Liver (tissue), 3 donors: ENCODE measurements at regions not wholly inside any gene's neighbourhood (a gene's known extent, or its start where the extent isn't known, plus 50 kb on each side); places are given as distances from the start of the nearest gene placed in this dataset.

Experiments
- ATF3 ChIP-seq: IDR thresholded peaks from 2 replicates; pipeline ENCODE4 v1.6.1; 2016; ENCODE audit warnings: antibody characterized with exemption
- CTCF ChIP-seq: fragments of 150-350 bp; IDR thresholded peaks from 2 replicates; pipeline ENCODE4 v1.5.1; 2017; ENCODE audit warnings: improper control_type of control experiment, low read depth, low read length; ENCODE audit not compliant: missing input control
- EGR1 ChIP-seq, 2 donors: IDR thresholded peaks; 2 replicates each; pipeline ENCODE4 v1.6.1; 2016 to 2018; ENCODE audit warnings: antibody characterized with exemption in 2 of 2, low read depth in 2 of 2
- HNF4A ChIP-seq, 2 donors: conservative IDR thresholded peaks; 2 replicates each; pipeline ENCODE4 v1.6.1; 2016; ENCODE audit warnings: antibody characterized with exemption in 2 of 2, mild to moderate bottlenecking in 2 of 2
- HNF4G ChIP-seq: IDR thresholded peaks from 2 replicates; pipeline ENCODE4 v1.6.1; 2016; ENCODE audit warnings: antibody characterized with exemption
- JUND ChIP-seq, 2 donors: IDR thresholded peaks; 2 replicates each; pipeline ENCODE4 v1.6.1; 2016; ENCODE audit warnings: antibody characterized with exemption in 2 of 2
- MAX ChIP-seq: IDR thresholded peaks from 2 replicates; pipeline ENCODE4 v1.6.1; 2016; ENCODE audit warnings: antibody characterized with exemption
- RAD21 ChIP-seq, 2 donors: IDR thresholded peaks; 2 replicates each; pipeline ENCODE4 v1.6.1; 2016; ENCODE audit warnings: antibody characterized with exemption in 2 of 2, mild to moderate bottlenecking in 2 of 2
- REST ChIP-seq: IDR thresholded peaks from 2 replicates; pipeline ENCODE4 v1.6.1; 2016; ENCODE audit warnings: antibody characterized with exemption, mild to moderate bottlenecking
- TAF1 ChIP-seq: conservative IDR thresholded peaks from 2 replicates; pipeline ENCODE4 v1.6.1; 2016; ENCODE audit warnings: antibody characterized with exemption, mild to moderate bottlenecking
- YY1 ChIP-seq: IDR thresholded peaks from 2 replicates; pipeline ENCODE4 v1.6.1; 2016; ENCODE audit warnings: antibody characterized with exemption, mild to moderate bottlenecking
- ZBTB33 ChIP-seq: IDR thresholded peaks from 2 replicates; pipeline ENCODE4 v1.6.1; 2016; ENCODE audit warnings: antibody characterized with exemption
- donor health status: healthy.
- donor health status: healthy.

- no peak for TF ChIP-seq TAF1
- no peak for TF ChIP-seq CTCF
- TF ChIP-seq MAX, result no peak
- no peak for TF ChIP-seq JUND (IDR thresholded peaks at IDR 0.05)
- no peak for TF ChIP-seq REST
- TF ChIP-seq EGR1 (IDR thresholded peaks at IDR 0.05; ENCODE audit: low read depth in 2 of 2), result no peak
- no peak for TF ChIP-seq RAD21 (IDR thresholded peaks at IDR 0.05)
- no peak for TF ChIP-seq HNF4A (conservative IDR thresholded peaks at IDR 0.05)
- TF ChIP-seq ATF3, result no peak
- no peak for TF ChIP-seq ZBTB33
- no peak for TF ChIP-seq YY1
- no peak for TF ChIP-seq HNF4G
Measured at GRCh38 chr19:5392486-5392885, 51.9 kb upstream of the PTPRS start.
